Liver (tissue), 8 donors: ENCODE measurements at regions not wholly inside any gene's neighbourhood (a gene's known extent, or its start where the extent isn't known, plus 50 kb on each side); places are given as distances from the start of the nearest gene placed in this dataset.

Source experiments
- DNase-seq: peaks from one replicate; pipeline ENCODE4 v3.0.0-alpha.2; 2017; ENCODE audit warnings: low spot score
- H3K27ac ChIP-seq, 2 donors: one replicate each; pipeline ENCODE4 v1.7.0; 2013; ENCODE audit warnings: inconsistent platforms in 2 of 2, low read length in 2 of 2, control low read depth in 1 of 2, low read depth in 1 of 2, mild to moderate bottlenecking in 1 of 2
- H3K27me3 ChIP-seq, 4 donors: one replicate each; pipeline versions ENCODE4 v1.6.1 to v1.7.0; 2013; ENCODE audit warnings: low read length in 3 of 4, inconsistent platforms in 1 of 4, mild to moderate bottlenecking in 1 of 4, moderate library complexity in 1 of 4; ENCODE audit not compliant: control insufficient read depth in 4 of 4, insufficient read depth in 4 of 4
- H3K36me3 ChIP-seq, 4 donors: one replicate each; pipeline versions ENCODE4 v1.6.1 to v1.7.0; 2013; ENCODE audit warnings: low read length in 3 of 4, mild to moderate bottlenecking in 3 of 4, low read depth in 1 of 4, moderate library complexity in 1 of 4; ENCODE audit not compliant: control insufficient read depth in 4 of 4, insufficient read depth in 3 of 4
- H3K4me1 ChIP-seq, 4 donors: one replicate each; pipeline versions ENCODE4 v1.6.1 to v1.7.0; 2013; ENCODE audit warnings: low read length in 3 of 4, mild to moderate bottlenecking in 3 of 4, moderate library complexity in 1 of 4; ENCODE audit not compliant: control insufficient read depth in 4 of 4, insufficient read depth in 4 of 4
- H3K4me3 ChIP-seq, 3 donors: one replicate each; pipeline versions ENCODE4 v1.6.1 to v1.7.0; 2013; ENCODE audit warnings: low read length in 3 of 3, control low read depth in 1 of 3, low read depth in 1 of 3, mild to moderate bottlenecking in 1 of 3
- H3K9ac ChIP-seq, 2 donors: one replicate each; pipeline ENCODE4 v1.7.0; 2013; ENCODE audit warnings: low read length in 2 of 2, mild to moderate bottlenecking in 2 of 2, moderate library complexity in 2 of 2, control low read depth in 1 of 2, low read depth in 1 of 2
- H3K9me3 ChIP-seq, 4 donors: one replicate each; pipeline versions ENCODE4 v1.6.1 to v1.7.0; 2013; ENCODE audit warnings: low read length in 3 of 4; ENCODE audit not compliant: control insufficient read depth in 4 of 4
- EGR1 ChIP-seq, 2 donors: IDR thresholded peaks; 2 replicates each; pipeline ENCODE4 v1.6.1; 2016 to 2018; ENCODE audit warnings: antibody characterized with exemption in 2 of 2, low read depth in 2 of 2
- FOXA1 ChIP-seq: IDR thresholded peaks from 2 replicates; pipeline ENCODE4 v1.6.1; 2016; ENCODE audit warnings: antibody characterized with exemption
- FOXA2 ChIP-seq: IDR thresholded peaks from 2 replicates; pipeline ENCODE4 v1.6.1; 2016; ENCODE audit warnings: antibody characterized with exemption
- GABPA ChIP-seq, 2 donors: IDR thresholded peaks in 1 of 2; conservative IDR thresholded peaks in 1 of 2; 2 replicates each; pipeline ENCODE4 v1.6.1; 2016; ENCODE audit warnings: antibody characterized with exemption in 2 of 2, mild to moderate bottlenecking in 1 of 2, moderate library complexity in 1 of 2
- HNF4A ChIP-seq, 2 donors: conservative IDR thresholded peaks; 2 replicates each; pipeline ENCODE4 v1.6.1; 2016; ENCODE audit warnings: antibody characterized with exemption in 2 of 2, mild to moderate bottlenecking in 2 of 2
- HNF4G ChIP-seq: IDR thresholded peaks from 2 replicates; pipeline ENCODE4 v1.6.1; 2016; ENCODE audit warnings: antibody characterized with exemption
- JUND ChIP-seq, 2 donors: IDR thresholded peaks; 2 replicates each; pipeline ENCODE4 v1.6.1; 2016; ENCODE audit warnings: antibody characterized with exemption in 2 of 2
- NR2F2 ChIP-seq: IDR thresholded peaks from 2 replicates; pipeline ENCODE4 v1.6.1; 2016; ENCODE audit warnings: antibody characterized with exemption
- RAD21 ChIP-seq, 2 donors: IDR thresholded peaks; 2 replicates each; pipeline ENCODE4 v1.6.1; 2016; ENCODE audit warnings: antibody characterized with exemption in 2 of 2, mild to moderate bottlenecking in 2 of 2
- REST ChIP-seq: IDR thresholded peaks from 2 replicates; pipeline ENCODE4 v1.6.1; 2016; ENCODE audit warnings: antibody characterized with exemption, mild to moderate bottlenecking
- RXRA ChIP-seq, 2 donors: IDR thresholded peaks; 2 replicates each; pipeline ENCODE4 v1.6.1; 2017 to 2018; ENCODE audit warnings: antibody characterized with exemption in 2 of 2, mild to moderate bottlenecking in 1 of 2
- SP1 ChIP-seq: IDR thresholded peaks from 2 replicates; pipeline ENCODE4 v1.6.1; 2018; ENCODE audit warnings: antibody characterized with exemption, mild to moderate bottlenecking
- TAF1 ChIP-seq: conservative IDR thresholded peaks from 2 replicates; pipeline ENCODE4 v1.6.1; 2016; ENCODE audit warnings: antibody characterized with exemption, mild to moderate bottlenecking
- YY1 ChIP-seq: IDR thresholded peaks from 2 replicates; pipeline ENCODE4 v1.6.1; 2016; ENCODE audit warnings: antibody characterized with exemption, mild to moderate bottlenecking
- WGBS: extraction: QIAGEN DNeasy Blood & Tissue Kit; methylation state at CpG from one replicate; pipeline ENCODE4 v1.1.7; 2013; 5-methylcytosine and 5-hydroxymethylcytosine counted together
- TF ChIP-seq, protein P1 (sequence below): IDR thresholded peaks from 2 replicates; pipeline ENCODE4 v1.6.1; 2016; ENCODE audit warnings: antibody characterized with exemption
- TF ChIP-seq, protein P2 (sequence below): IDR thresholded peaks from 2 replicates; pipeline ENCODE4 v1.6.1; 2016; ENCODE audit warnings: antibody characterized with exemption
- TF ChIP-seq, protein P3 (sequence below): fragments of 150-350 bp; IDR thresholded peaks from 2 replicates; pipeline ENCODE4 v1.5.1; 2017; ENCODE audit warnings: improper control_type of control experiment, low read depth, low read length; ENCODE audit not compliant: missing input control
- TF ChIP-seq, protein P4 (sequence below): IDR thresholded peaks from 2 replicates; pipeline ENCODE4 v1.6.1; 2016; ENCODE audit warnings: antibody characterized with exemption
- donor health status: healthy.
- donor health status: healthy.
- donor health status: healthy.
- donor health status: healthy.
- donor health status: healthy.

- H3K36me3 ChIP-seq: no peaks in the 10 kb centered on the region
- WGBS: 62% methylated on average over 3 of the region's 3 CpGs
- H3K4me3 ChIP-seq: no peak overlapping the region
- no peaks in the 10 kb centered on the region for H3K4me1 ChIP-seq
- no peak overlapping the region for H3K27ac ChIP-seq
- DNase-seq: no peak
- peaks cover 0 to 1% (median 0%) of the 10 kb centered on the region in 4 donors for H3K9me3 ChIP-seq
- no peak overlapping the region for H3K9ac ChIP-seq
- peaks cover 0 to 10% (median 0%) of the 10 kb centered on the region in 4 donors for H3K27me3 ChIP-seq
- TF ChIP-seq SP1: no peak
- TF ChIP-seq JUND (IDR thresholded peaks at IDR 0.05): no peak
- no peak for TF ChIP-seq TAF1
- no peak for TF ChIP-seq FOXA2
- TF ChIP-seq, protein P1, sequence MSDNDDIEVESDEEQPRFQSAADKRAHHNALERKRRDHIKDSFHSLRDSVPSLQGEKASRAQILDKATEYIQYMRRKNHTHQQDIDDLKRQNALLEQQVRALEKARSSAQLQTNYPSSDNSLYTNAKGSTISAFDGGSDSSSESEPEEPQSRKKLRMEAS: no peak
- TF ChIP-seq, protein P2, sequence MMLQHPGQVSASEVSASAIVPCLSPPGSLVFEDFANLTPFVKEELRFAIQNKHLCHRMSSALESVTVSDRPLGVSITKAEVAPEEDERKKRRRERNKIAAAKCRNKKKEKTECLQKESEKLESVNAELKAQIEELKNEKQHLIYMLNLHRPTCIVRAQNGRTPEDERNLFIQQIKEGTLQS: no peak
- TF ChIP-seq GABPA (IDR thresholded peaks at IDR 0.05 in 1 of 2, conservative IDR thresholded peaks at IDR 0.05 in 1 of 2): no peak
- TF ChIP-seq, protein P3, sequence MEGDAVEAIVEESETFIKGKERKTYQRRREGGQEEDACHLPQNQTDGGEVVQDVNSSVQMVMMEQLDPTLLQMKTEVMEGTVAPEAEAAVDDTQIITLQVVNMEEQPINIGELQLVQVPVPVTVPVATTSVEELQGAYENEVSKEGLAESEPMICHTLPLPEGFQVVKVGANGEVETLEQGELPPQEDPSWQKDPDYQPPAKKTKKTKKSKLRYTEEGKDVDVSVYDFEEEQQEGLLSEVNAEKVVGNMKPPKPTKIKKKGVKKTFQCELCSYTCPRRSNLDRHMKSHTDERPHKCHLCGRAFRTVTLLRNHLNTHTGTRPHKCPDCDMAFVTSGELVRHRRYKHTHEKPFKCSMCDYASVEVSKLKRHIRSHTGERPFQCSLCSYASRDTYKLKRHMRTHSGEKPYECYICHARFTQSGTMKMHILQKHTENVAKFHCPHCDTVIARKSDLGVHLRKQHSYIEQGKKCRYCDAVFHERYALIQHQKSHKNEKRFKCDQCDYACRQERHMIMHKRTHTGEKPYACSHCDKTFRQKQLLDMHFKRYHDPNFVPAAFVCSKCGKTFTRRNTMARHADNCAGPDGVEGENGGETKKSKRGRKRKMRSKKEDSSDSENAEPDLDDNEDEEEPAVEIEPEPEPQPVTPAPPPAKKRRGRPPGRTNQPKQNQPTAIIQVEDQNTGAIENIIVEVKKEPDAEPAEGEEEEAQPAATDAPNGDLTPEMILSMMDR: no peak
- TF ChIP-seq, protein P4, sequence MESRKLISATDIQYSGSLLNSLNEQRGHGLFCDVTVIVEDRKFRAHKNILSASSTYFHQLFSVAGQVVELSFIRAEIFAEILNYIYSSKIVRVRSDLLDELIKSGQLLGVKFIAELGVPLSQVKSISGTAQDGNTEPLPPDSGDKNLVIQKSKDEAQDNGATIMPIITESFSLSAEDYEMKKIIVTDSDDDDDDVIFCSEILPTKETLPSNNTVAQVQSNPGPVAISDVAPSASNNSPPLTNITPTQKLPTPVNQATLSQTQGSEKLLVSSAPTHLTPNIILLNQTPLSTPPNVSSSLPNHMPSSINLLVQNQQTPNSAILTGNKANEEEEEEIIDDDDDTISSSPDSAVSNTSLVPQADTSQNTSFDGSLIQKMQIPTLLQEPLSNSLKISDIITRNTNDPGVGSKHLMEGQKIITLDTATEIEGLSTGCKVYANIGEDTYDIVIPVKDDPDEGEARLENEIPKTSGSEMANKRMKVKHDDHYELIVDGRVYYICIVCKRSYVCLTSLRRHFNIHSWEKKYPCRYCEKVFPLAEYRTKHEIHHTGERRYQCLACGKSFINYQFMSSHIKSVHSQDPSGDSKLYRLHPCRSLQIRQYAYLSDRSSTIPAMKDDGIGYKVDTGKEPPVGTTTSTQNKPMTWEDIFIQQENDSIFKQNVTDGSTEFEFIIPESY: no peak
- TF ChIP-seq YY1: no peak
- TF ChIP-seq FOXA1: no peak
- TF ChIP-seq HNF4A (conservative IDR thresholded peaks at IDR 0.05): no peak
- no peak for TF ChIP-seq RAD21 (IDR thresholded peaks at IDR 0.05)
- TF ChIP-seq RXRA (IDR thresholded peaks at IDR 0.05): no peak
- no peak for TF ChIP-seq REST
These were observed 142.3 kb upstream of the LMO4 start for GRCh38 chr1:87186346-87186745.

DNA sequence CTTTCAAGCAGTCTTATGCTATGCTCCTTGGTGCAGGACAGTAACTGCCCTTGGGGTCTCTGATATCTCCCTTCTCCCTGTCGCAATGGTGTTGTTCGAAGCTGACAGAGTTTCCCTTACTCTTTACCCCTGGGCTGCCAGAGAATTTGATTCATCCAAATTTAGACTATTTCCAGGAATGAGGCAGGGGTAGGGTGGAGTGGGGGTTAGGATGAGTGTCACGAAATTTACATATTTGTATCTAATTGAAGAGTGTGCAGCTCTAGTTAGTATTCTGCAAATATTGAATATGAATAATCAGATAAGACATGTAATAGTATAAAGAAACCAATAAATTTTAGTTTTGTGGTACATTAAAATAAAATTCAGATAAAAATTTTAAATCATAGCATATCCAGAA lies 140.0 kb upstream of the LMO4 start:
- 75% methylated on average over 3 of the region's 3 CpGs for WGBS
- Histone ChIP-seq H3K9ac (no peak overlapping the region), H3K27me3 (peaks cover 0 to 10% (median 0%) of the 10 kb centered on the region in 4 donors), H3K9me3 (no peaks in the 10 kb centered on the region), H3K27ac (no peak overlapping the region), H3K36me3 (no peaks in the 10 kb centered on the region), H3K4me1 (no peaks in the 10 kb centered on the region), H3K4me3 (no peak overlapping the region)
- DNase-seq: no peak
- TF ChIP-seq, protein P4: no peak
- TF ChIP-seq REST: no peak
- no peak for TF ChIP-seq GABPA (IDR thresholded peaks at IDR 0.05 in 1 of 2, conservative IDR thresholded peaks at IDR 0.05 in 1 of 2)
- TF ChIP-seq, protein P1: no peak
- no peak for TF ChIP-seq NR2F2
- no peak for TF ChIP-seq JUND (IDR thresholded peaks at IDR 0.05)
- TF ChIP-seq SP1: no peak
- TF ChIP-seq EGR1 (IDR thresholded peaks at IDR 0.05; ENCODE audit: low read depth in 2 of 2): no peak
- TF ChIP-seq FOXA2: no peak
- TF ChIP-seq RAD21 (IDR thresholded peaks at IDR 0.05): no peak
- TF ChIP-seq RXRA (IDR thresholded peaks at IDR 0.05): no peak
- TF ChIP-seq, protein P2: no peak
- TF ChIP-seq HNF4G: no peak
